HG02763 (cell line): ENCODE measurements at regions not wholly inside any gene's neighbourhood (a gene's known extent, or its start where the extent isn't known, plus 50 kb on each side); places are given as distances from the start of the nearest gene placed in this dataset.

Source experiments
- ATAC-seq: cut with Tn5 transposase; IDR thresholded peaks from one replicate; pipeline ENCODE4 v1.9.1; 2021; ENCODE audit warnings: mild to moderate bottlenecking, moderate library complexity; ENCODE audit not compliant: unreplicated experiment

- no peak for ATAC-seq
Observed at GRCh38 chr6:156725712-156726111, 51.5 kb upstream of the ARID1B start.

- no peak for ATAC-seq
Observed at GRCh38 chr6:156720691-156721685, 56.2 kb upstream of the ARID1B start.

- ATAC-seq: peak; percentile 70
Observed at GRCh38 chr6:156719720-156720563, 57.2 kb upstream of the ARID1B start.

DNA sequence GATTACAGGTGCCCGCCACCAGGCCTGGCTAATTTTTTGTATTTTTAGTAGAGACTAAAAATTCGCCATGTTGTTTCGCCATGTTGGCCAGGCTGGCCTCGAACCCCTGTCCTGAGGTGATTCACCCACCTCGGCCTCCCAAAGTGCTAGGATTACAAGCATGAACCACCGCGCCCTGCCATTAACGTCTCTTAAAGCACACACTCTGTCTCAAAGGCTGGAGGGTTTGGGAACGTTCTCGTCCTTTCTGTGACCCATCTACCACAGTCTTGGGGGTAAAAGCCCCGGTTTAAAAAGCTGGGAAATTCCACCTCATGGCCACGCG, 57.8 kb upstream of the ARID1B start:
- no peak for ATAC-seq

DNA sequence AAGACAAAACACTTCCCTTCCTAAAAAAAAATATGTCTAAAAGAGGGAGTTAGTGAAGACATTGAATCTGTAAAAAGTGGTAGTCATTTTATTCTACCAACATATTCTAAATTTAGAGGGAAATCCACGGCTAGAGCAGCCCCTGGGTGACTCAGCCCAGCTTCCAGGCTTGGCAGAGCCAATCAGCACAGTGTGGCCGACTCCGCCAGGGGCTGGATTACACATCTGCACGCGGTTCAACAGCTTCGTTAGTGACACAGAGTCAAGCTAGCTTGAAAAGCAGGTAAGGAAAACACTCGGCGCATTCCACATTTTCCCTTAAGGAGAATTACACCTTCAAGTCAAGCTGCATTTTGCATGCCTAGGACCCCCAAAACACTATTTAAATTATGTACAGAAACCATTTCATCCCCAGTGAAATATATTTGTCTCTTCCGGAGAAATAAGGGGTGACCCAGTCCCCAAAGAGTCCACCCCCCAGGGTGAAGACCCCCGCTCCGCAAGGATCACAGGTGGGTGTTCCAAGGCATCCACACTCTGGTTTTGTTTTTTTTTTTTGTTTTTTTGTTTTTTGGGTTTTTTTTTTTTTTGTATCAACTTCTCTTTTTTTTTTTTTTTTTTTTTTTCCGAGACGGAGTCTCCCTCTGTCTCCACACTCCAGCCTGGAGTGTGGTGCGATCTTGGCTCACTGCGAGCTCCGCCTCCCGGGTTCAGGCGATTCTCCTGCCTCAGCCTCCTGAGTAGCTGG, 58.4 kb upstream of the ARID1B start:
- no peak for ATAC-seq

GRCh38 chr6:156717542-156717941, 59.6 kb upstream of the ARID1B start:
- ATAC-seq: no peak

GRCh38 chr6:156715839-156716238, 61.3 kb upstream of the ARID1B start:
- ATAC-seq: no peak

DNA sequence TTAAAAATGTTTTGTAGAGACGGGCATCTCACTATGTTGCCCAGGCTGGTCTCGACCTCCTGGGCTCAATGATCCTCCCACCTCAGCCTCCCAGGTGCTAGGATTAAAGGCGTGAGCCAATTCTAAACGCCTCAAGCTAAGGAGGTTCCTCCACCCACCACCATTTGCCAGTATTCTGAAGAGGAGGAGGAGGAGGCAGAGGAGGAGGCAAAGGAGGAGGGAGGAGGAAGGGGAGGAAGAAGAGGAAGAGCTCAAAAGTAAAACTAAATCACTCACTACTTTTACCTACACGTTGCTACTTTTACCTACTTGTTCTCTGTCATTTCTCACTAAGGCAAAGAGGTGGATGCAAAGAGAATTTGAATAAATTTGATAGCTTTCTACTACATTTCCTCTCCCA, 63.6 kb upstream of the ARID1B start:
- no peak for ATAC-seq

GRCh38 chr6:156710479-156710878, 66.7 kb upstream of the ARID1B start:
- no peak for ATAC-seq

DNA sequence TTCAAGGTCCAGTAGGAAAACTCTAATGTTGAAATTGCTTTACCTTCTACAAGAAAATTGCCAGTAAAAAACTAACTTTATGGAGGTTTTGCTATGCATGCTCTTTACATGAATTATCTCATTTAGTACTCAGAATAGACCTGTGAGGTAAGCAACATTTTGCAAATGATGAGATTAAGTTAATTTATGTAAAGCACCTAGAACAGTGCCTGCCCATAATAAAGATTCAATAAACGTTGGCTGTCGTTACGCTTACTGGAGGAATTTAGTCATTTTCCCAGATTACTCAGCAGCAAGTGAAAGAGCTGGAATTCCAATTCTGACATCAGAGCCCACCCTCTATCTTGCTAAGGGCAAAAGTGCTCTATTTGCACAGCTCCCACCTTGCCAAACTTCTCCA, 69.4 kb upstream of the ARID1B start:
- ATAC-seq: no peak

DNA sequence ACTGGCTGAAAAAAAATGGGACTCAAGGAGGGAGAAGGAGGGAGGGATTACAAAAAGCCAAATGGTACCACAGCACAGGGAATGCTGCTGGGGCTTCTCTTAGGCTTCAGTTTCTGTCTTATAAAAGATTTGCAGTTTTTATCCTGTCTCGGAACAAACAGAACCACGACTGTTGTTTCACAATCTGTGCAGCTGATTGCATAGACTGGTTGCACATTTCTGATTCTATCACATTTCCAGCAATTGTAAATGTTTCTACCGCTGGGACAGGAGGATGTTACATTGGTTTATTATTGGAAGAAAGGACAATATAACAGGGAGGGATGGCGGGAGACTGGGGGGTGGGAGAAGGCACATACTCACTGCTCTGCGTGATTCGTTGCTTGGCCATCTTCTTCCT, 73.5 kb upstream of the ARID1B start:
- no peak for ATAC-seq

DNA sequence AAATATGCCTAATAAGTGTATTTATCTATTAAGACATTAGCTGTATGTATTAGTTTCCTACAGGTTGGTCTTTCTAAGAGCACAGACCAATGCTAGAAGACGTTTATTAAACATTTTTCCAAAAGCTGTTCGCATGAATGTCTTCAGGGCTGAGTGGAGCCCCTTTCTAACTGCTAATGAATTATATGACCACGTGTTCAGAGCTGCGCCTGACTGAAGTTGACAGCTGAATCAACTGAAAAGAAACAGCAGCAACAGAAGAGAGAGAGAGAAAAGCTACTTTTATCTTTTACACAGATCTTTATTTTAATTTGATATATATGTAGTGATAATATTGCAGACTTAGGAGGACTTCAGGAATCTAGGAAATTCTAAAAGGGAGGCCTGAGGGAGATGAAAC, 75.2 kb upstream of the ARID1B start:
- no peak for ATAC-seq

DNA sequence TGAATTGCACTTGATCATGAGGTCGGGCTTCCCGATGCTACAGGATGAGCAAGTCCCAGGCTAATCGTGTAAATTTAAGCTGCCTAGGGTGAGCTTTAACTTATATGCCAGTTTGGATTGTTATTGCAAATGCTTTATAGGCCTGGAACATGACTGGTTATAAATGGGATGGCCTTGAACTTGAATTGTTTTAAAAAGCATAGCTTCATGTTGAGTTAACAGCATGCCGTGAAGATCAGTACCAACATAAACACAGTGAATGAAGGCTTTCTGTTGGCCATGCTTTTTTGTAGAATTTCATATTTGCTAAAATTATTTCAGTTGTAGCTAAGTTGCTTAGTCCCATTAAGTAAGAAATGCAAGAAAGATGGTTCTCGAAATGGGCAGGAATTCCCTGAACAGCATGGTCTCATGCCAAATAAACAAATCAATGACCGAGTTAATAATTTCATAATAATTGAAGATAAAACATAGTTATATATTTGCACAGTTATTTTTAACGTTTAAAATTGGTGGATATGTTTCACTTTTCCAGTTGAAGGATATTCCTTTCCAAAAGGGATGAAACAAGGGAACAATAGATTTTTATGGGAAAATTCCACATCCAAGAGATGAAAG, 76.6 kb upstream of the ARID1B start:
- no peak for ATAC-seq

- no peak for ATAC-seq
Observed at GRCh38 chr6:156699935-156700334, 77.2 kb upstream of the ARID1B start.

GRCh38 chr6:156699017-156699421, 78.2 kb upstream of the ARID1B start:
- ATAC-seq: peak; percentile 32

DNA sequence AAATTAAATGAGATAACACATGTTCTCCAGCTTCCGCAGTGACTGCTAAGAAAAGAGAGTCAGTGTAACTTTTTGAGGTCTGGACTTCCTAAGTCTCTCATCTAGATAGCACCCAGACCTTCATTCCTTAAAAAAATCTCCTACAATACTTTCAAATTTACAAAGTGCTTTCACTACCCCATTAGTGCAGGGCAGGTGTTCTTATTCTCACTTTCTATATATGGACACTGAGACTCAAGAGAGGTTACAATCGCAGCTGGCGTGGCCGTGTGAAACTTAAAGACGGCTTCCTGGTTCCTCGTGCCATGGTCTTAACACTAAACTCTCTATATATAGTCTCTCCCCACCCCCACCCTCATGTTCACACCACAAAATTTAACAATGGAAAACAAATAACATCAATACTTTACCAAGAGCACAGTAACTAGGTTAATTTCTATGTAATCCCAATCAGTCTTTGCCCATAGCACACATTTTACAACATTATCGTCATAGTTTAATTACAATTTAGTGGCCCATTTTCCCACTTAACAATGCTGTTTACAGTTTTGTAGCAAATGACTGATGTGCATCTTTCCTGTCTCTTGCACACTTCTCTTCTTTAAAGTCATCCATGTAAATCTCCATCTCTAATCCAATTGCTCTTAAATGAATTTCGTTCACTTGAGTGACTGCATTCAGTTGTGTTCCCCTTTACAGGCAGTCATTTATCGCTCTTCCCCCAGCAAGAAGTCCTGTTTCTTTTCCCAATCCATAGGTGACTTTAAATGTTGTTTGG, 78.8 kb upstream of the ARID1B start:
- peak; percentile 79 for ATAC-seq

DNA sequence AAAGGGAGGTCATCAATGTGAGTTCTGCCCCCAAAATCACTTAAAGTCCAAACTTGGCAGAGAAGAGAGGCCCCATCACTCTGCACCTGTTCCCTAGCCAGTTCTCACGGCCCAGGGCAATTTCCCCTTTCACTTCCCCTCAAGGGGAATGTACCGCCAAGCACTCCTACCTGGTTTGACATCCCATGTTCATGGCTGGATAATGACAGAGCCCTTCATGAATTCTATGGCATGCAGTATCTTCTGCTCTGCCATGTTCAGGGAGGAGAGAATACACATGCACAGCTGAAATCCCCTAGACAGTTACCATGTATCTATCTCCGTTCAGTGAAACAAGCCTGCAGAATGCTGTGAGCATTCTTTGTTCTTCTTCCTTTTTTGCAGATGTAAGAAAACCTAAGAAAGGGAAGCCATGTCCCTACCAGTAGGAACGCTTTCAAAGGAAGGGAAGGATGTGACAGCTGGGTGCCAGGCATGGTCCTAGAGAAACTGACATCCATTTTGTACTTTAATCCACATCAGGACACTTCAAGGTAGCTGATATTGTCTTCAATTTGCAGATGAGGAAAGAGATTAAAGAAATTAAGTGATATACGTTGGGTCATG, 79.8 kb upstream of the ARID1B start:
- ATAC-seq: no peak

- no peak for ATAC-seq
Observed at GRCh38 chr6:156695742-156696141, 81.4 kb upstream of the ARID1B start.

- ATAC-seq: no peak
Observed at GRCh38 chr6:156694679-156695078, 82.5 kb upstream of the ARID1B start.

DNA sequence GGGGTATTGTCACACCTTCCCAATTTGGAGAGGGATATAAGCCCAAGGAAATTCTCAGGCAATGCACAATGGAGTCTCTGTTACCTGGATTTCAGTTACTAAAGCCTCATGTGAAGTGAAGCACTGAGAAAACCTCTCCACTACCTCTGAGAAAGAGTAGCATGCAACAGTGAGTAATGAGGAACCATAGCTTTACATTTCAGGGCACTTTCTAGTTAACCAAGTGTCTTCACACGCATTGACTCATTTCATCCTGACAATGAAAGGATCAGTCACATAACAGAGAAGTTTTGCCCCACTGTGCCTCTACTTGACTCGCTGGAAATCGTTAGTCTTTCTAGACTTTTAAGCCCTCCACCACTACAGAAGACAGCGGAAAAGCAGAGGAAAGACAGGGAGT, 86.2 kb upstream of the ARID1B start:
- ATAC-seq: peak; percentile 49
